ENCODE measurements at regions not wholly inside any gene's neighbourhood (a gene's known extent, or its start where the extent isn't known, plus 50 kb on each side); places are given as distances from the start of the nearest gene placed in this dataset.

DNA sequence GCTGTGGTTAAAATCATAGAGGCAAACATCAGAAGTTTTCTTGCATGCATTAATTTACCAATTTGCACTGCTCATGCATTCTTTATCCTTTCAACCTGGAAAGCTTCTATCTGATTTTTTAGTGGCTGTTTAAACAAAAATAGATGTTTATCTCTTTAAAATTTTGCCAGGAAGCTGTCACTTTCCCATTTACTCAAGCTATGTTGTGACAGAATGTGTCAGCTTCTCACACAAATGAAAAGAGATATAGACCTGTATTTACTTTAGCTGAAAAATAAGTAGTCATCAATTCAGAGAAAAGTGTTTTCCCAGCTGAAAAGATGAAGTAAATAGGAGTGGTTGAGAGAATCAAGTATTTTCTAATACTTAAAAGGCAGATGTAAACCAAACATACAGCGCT, 872.8 kb downstream of the DACH1 start:
- Histone ChIP-seq H4K20me1 (replicated peaks; ENCODE audit: control insufficient read depth, extremely low read depth, insufficient read depth, low read length) (no peaks in the 10 kb centered on the region), H2AFZ (ENCODE audit: low read depth, low read length) (no peak overlapping the region), H3K27ac (ENCODE audit: insufficient read depth, low read depth, low read length) (no peak overlapping the region), H3K9me1 (replicated peaks; ENCODE audit: control insufficient read depth, extremely low read depth, insufficient read depth, low read length) (no peaks in the 10 kb centered on the region), H3K4me2 (ENCODE audit: insufficient read depth, low read length) (no peak overlapping the region), H3K4me3 (replicated peaks in 1 of 3; ENCODE audit: insufficient read depth in 1 of 3, low read depth in 1 of 3, low read length in 3 of 3) (no peak overlapping the region), H3K9ac (replicated peaks; ENCODE audit: extremely low read depth, insufficient read depth, low read length) (no peak overlapping the region), H3K36me3 (ENCODE audit: control insufficient read depth in 2 of 2, extremely low read depth in 1 of 2, insufficient read depth in 2 of 2, low read length in 2 of 2) (no peaks in the 10 kb centered on the region), H3K27me3 (ENCODE audit: control insufficient read depth in 2 of 2, insufficient read depth in 2 of 2, low read length in 2 of 2) (no peaks in the 10 kb centered on the region), H3K79me2 (ENCODE audit: control insufficient read depth, insufficient read depth, low read length) (no peaks in the 10 kb centered on the region), H3K9me3 (replicated peaks; ENCODE audit: control insufficient read depth, insufficient read depth, low read length) (no peaks in the 10 kb centered on the region), H3K4me1 (ENCODE audit: control insufficient read depth, extremely low read depth, insufficient read depth, low read length) (no peaks in the 10 kb centered on the region)
- no peak for TF ChIP-seq JUN (IDR thresholded peaks at IDR 0.05; ENCODE audit: borderline replicate concordance, insufficient read depth, insufficient read length, low read depth)
- TF ChIP-seq, protein P1, sequence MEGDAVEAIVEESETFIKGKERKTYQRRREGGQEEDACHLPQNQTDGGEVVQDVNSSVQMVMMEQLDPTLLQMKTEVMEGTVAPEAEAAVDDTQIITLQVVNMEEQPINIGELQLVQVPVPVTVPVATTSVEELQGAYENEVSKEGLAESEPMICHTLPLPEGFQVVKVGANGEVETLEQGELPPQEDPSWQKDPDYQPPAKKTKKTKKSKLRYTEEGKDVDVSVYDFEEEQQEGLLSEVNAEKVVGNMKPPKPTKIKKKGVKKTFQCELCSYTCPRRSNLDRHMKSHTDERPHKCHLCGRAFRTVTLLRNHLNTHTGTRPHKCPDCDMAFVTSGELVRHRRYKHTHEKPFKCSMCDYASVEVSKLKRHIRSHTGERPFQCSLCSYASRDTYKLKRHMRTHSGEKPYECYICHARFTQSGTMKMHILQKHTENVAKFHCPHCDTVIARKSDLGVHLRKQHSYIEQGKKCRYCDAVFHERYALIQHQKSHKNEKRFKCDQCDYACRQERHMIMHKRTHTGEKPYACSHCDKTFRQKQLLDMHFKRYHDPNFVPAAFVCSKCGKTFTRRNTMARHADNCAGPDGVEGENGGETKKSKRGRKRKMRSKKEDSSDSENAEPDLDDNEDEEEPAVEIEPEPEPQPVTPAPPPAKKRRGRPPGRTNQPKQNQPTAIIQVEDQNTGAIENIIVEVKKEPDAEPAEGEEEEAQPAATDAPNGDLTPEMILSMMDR (IDR thresholded peaks at IDR 0.05; ENCODE audit: extremely low read depth in 1 of 2, insufficient read depth in 1 of 2, low read depth in 1 of 2, low read length in 2 of 2) = no peak
- no peak for TF ChIP-seq MYC (IDR thresholded peaks at IDR 0.05; ENCODE audit: low read depth, low read length)
- no peak for TF ChIP-seq EZH2 (IDR thresholded peaks at IDR 0.05; ENCODE audit: borderline replicate concordance, low read depth, low read length, severe bottlenecking)
- TF ChIP-seq, protein P2, sequence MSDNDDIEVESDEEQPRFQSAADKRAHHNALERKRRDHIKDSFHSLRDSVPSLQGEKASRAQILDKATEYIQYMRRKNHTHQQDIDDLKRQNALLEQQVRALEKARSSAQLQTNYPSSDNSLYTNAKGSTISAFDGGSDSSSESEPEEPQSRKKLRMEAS (IDR thresholded peaks at IDR 0.05; ENCODE audit: insufficient read depth, insufficient read length) = no peak
- no peak for TF ChIP-seq POLR2AphosphoS5 (IDR thresholded peaks at IDR 0.05; ENCODE audit: insufficient read depth, low read depth, low read length)
- TF ChIP-seq POLR2A (IDR thresholded peaks at IDR 0.05; ENCODE audit: low read depth, low read length) = no peak
- POLR2A ChIA-PET = no interaction called here
- dilution Hi-C loops (cut with MboI; ENCODE audit: extremely low pct_ligation_motif_present, low sequenced_read_pairs) (no loop called here), intact Hi-C loops (cut with micrococcal nuclease) (no loop called here)
- DNase-seq (ENCODE audit: low read depth, low spot score) (no peak), FAIRE-seq (no peak)
- BruUV-seq (replicated peaks) = no TSS peak
- CTCF ChIA-PET = no interaction called here

DNA sequence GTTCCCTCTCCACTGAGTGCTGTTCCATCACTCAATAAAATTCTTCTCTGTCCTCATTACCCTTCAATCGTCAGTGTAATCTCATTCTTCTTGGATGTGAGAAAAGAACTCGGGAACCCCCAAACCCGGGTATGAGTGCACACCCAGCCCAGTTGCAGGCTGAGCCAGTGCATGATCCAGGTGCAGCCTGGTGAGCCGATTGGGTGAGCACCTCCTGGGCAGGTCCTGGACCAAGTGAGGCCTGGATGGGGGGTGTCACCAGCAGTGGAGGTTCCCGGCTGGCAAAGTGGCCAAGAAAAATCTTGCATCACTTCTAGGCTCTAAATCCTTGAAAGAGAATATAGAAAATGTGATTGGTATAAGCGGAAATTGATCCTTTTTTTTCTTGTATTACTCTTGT, 878.8 kb upstream of the KLHL1 start:
- no TSS peak for BruUV-seq (replicated peaks)
- Histone ChIP-seq H3K9me1 (replicated peaks; ENCODE audit: control insufficient read depth, extremely low read depth, insufficient read depth, low read length) (no peaks in the 10 kb centered on the region), H3K4me1 (ENCODE audit: control insufficient read depth, extremely low read depth, insufficient read depth, low read length) (no peaks in the 10 kb centered on the region), H3K27me3 (ENCODE audit: control insufficient read depth in 2 of 2, insufficient read depth in 2 of 2, low read length in 2 of 2) (no peaks in the 10 kb centered on the region), H3K27ac (ENCODE audit: insufficient read depth, low read depth, low read length) (no peak overlapping the region), H3K79me2 (ENCODE audit: control insufficient read depth, insufficient read depth, low read length) (no peaks in the 10 kb centered on the region), H3K36me3 (ENCODE audit: control insufficient read depth in 2 of 2, extremely low read depth in 1 of 2, insufficient read depth in 2 of 2, low read length in 2 of 2) (no peaks in the 10 kb centered on the region), H3K4me2 (ENCODE audit: insufficient read depth, low read length) (no peak overlapping the region), H3K9ac (replicated peaks; ENCODE audit: extremely low read depth, insufficient read depth, low read length) (no peak overlapping the region), H4K20me1 (replicated peaks; ENCODE audit: control insufficient read depth, extremely low read depth, insufficient read depth, low read length) (no peaks in the 10 kb centered on the region), H3K4me3 (replicated peaks in 1 of 3; ENCODE audit: insufficient read depth in 1 of 3, low read depth in 1 of 3, low read length in 3 of 3) (no peak overlapping the region), H3K9me3 (replicated peaks; ENCODE audit: control insufficient read depth, insufficient read depth, low read length) (no peaks in the 10 kb centered on the region), H2AFZ (ENCODE audit: low read depth, low read length) (no peak overlapping the region)
- FAIRE-seq = no peak
- intact Hi-C loops (cut with micrococcal nuclease) (no loop called here), dilution Hi-C loops (cut with MboI; ENCODE audit: extremely low pct_ligation_motif_present, low sequenced_read_pairs) (no loop called here)
- ChIA-PET POLR2A (no interaction called here), CTCF (no interaction called here)
- no peak for DNase-seq (ENCODE audit: low read depth, low spot score)
- TF ChIP-seq FOS (IDR thresholded peaks at IDR 0.05; ENCODE audit: borderline replicate concordance, insufficient read depth, low read length) (no peak), MYC (IDR thresholded peaks at IDR 0.05; ENCODE audit: low read depth, low read length) (no peak), GATA2 (IDR thresholded peaks at IDR 0.05; ENCODE audit: insufficient read depth, insufficient read length, low read depth, low read length) (no peak)
- TF ChIP-seq, protein P2 (IDR thresholded peaks at IDR 0.05; ENCODE audit: insufficient read depth, insufficient read length) = no peak
